SKM-1 treated with dmso at 0.1 percent for 144 hours (cell line): ENCODE measurements at regions not wholly inside any gene's neighbourhood (a gene's known extent, or its start where the extent isn't known, plus 50 kb on each side); places are given as distances from the start of the nearest gene placed in this dataset.
"Not testable (repeated sequence)": the region's sequence is repeated elsewhere in the genome, so short reads cannot be mapped to it uniquely, and the experiment has no call there.

ENCODE experiments used
- DNase-seq: peaks from one replicate; lab custom pipeline; 2025; ENCODE audit not compliant: unreplicated experiment; lab: John Stamatoyannopoulos, UW

DNA sequence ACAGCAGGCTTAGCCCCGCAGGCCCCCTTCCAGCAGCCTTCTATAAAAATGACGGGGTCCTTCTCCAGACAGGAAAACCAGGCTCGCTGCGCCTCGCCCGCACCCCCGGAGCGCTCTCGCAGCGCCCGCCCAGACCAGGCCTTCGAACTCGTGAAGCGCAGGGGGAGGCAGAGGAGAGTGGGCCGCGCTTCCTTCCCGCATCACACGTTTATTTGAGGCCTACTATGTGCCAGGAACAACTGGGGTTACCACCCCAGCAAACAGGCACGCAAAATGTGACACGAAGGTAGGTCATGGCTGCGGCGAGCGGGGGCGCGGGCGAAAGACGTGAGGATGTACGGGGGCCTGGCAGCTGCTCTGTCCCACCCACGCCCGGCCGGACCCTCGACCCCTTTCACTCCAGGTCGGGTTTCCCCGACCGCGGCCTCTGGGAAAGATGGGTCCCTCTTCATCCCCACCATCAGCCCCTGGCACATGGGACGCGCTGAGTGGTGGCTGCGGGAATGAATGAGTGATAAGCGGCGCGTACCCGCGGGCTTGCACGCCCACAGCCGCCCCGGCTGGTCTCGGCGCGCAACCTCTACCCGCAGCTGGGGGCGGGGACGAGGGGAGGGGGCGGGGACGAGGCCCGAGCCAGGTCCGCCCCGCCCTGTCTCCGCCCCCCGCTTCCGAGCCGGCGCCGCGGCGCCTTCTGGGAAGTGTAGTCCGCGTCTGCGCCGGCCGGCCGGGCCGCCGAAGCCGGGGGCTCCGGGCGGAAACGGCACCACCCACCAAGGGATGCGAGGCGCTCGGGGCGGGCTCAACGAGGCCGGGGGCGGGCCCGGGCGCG, 59.1 kb downstream of the ZNF467 start:
- peak; percentile 14 for DNase-seq

DNA sequence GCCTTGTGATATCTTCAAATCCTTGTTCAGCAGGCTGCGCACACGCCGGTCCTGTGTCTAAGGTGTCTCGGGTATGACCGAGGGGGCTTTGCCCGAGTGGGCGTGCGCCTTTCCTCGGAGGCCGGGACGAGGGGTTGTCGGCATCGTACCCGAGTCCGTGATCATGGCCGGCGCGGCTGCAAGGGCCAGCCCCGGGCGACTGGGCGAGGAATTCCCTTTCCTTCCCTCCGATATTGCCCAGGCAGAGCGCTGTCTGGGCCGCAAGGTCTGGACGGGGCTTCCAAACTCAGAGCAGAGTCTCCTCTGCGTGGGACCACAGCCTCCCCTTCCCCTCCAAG, 59.7 kb downstream of the ZNF467 start:
- DNase-seq: no peak

DNA sequence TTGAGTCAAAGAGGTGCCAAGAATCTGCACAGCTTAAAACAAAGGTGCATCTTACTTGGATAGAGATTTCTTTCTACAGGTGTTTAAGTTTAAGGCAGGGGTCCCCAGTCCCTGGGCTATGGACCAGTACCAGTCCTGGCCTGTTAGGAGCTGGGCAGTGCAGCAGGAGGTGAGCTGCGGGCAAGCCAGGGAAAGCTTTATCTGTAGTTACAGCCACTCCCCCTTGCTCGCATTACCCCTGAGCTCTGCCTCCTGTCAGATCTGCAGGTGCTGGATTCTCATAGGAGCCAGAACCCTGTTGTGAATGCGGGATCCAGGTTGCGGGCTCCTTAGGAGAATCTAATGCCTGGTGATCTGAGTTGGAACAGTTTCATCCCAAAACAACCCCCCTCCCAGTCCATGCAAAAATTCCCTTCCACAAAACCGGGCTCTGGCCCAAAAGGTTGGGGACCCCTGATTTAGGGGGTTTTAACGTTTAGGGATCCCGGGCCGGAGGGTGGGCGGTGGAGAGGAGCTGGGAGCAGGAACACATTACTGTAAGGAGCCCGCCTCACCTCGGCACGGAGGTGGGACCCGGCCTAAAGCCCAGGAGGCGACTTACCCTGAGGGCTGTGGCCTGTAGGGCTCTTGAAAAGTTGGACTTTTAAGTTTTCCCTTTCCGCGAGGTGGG, 60.2 kb downstream of the ZNF467 start:
- no peak for DNase-seq

DNA sequence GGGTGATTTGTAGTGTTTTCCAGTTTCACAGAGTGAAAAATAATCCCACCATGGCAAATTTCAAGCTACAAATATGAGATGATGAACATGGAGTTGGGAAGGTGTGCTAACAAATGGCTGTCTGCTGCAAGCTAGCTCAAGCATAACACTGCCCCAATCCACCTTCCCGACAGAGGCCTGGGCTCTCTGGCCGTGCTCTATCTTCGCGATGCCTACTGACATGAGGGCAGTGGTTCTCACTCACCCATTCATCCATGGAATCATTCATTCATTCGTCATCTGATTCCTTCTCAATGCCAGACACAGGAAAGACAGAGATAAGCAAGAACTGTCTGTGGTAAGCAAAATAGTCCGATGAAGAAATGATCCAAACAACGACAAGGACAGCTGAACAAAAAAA, 65.4 kb downstream of the ZNF467 start:
- DNase-seq: no peak

DNA sequence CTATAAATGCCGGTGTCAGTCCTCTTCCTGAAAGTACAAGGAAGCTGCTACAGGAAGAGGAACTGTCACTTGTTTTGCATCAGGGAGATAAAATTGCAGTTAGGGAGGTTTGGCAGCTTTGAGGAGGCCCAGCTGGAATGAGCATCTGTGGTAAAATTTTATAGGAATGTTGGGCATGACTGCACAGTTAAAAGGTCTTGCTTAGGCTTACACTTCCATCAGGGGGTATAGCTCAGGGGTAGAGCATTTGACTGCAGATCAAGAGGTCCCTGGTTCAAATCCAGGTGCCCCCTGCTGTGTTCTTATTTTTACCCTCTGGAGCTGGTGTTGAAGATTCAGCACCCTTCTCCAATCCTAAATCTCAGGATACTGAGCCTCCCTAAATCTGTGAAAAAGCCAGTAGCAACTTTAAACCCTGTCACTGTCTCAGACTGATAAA, 65.9 kb downstream of the ZNF467 start:
- no peak for DNase-seq

DNA sequence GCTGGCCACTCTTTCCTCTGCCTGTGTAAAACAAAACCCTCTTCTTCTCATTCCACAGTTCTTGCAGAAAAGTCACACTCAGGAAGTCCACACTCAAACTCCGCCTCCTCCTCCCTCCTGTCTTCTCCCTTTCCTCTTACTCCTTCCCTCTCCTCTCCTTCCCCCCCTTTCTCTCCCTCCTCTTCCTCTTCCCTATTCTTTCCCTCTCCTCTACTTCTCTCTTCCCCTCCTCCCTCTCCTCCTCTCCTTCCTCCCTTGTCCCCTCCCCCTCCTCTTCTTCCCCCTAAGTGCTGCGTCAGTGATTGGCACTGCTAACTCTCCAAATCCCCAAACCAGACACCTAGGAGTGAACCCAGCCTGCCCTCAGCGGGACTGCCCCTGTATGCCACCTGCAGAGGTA, 67.0 kb downstream of the ZNF467 start:
- DNase-seq: no peak

DNA sequence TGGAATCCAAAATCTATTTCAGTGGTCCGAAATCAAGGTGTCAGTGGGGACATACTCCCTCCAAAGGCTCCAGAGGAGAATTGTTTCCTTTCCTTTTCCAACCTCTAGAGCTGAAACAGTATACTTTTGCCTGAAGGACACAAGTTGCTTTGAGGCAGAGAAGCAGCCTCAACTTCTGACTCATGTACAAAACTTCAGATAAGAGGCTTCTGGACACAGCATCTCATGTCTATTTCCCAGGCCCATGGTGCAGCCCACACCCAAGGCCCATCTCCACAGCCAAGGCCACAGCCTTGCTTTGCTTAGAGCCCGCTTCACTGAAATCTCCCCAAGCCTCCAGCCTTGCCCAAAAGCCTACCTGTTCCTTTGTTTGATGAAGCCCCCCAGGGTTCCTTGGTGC, 68.9 kb downstream of the ZNF467 start:
- DNase-seq: no peak

DNA sequence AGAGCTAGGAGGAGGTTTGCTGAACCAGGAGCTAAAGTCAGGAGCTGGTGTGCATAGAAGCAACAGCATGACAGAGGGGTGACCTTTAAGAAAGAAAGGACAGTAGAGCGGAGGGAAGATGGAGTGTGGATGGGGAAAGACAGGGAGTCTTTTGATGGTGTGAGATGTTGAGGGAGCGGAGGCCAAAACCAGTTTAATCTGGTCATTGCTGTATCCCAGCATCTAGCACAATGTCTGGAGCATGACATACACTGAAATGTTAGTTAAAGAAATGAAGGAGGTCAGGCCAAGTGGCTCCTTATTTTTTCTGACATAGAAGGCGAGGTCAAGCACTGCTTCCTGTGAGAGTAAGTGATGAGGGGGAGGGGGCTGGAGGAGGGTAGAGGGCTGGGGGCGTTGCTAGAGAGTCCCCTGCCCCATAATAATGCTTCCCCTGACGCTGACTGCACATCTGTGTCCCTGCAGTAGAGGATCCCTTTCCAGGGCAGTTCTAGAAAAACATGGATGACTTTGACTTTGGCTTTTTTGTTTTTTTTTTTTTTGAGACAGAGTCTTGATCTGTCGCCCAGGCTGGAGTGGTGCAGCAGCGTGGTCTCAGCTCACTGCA, 70.2 kb downstream of the ZNF467 start:
- no peak for DNase-seq

DNA sequence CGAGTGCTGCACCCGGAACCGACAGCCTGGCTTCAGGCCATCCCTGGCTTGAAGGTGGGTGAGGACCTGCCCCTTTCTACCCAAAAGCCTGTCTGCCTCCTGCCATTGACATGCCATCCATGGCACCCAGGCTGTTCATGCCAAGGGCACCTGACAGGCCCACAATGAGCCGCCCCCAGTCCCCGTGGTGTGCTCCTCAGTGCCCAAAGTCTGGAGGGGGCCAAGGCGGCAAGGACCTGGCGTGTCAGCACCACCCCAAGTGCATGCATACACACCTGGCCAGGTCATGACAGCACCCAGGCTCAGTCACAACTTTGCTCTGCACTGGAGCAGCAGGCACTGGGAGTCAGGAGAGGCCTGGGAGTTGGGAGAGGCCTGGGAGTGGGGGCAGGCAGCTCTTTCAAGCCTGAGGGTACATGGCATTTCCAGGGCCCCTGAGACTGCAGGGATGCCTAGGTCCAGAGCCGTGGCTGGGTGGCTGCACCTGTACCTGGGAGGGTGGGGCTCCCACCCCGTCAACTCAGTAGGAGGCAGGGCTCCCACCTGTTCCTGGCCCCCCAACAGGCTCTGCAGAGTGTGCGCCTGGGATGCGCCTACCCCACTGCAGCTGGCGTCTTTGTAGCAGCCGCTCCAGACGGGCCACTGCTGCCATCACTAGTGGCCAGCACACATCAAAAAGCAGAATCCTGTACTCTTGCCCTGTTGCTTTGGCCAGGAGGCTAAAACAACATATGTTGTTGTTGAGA, 71.7 kb downstream of the ZNF467 start:
- no peak for DNase-seq

DNA sequence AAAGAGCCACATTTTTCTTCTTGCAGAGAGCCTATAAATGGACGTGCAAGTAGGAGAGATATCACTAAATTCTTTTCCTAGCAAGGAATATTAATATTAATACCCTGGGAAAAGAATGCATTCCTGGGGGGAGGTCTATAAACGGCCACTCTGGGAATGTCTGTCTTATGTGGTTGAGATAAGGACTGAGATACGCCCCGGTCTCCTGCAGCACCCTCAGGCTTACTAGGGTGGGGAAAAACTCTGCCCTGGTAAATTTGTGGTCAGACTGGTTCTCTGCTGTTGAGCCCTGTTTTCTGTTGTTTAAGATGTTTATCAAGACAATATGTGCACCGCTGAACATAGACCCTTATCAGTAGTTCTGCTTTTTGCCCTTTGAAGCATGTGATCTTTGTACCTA, 75.6 kb downstream of the ZNF467 start:
- DNase-seq: not testable (repeated sequence)

DNA sequence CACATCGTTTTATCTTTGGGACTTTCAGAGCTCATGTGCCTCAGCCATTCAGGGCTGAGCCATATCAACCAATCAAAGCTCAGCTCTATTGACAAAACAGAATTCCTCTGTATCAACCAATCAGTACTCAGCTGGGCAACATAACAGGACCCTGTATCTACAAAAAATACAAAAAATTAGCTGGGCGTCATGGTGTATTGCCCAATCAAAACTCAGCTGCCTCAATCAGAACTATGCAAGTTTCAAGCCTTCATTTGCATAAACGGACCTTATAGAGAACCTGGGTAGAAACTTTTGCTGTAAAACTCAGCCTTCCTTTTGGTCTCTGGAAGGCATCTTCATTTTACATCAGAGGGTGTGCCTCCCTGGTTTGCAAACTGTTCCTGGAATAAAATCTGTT, 77.1 kb downstream of the ZNF467 start:
- DNase-seq: no peak

DNA sequence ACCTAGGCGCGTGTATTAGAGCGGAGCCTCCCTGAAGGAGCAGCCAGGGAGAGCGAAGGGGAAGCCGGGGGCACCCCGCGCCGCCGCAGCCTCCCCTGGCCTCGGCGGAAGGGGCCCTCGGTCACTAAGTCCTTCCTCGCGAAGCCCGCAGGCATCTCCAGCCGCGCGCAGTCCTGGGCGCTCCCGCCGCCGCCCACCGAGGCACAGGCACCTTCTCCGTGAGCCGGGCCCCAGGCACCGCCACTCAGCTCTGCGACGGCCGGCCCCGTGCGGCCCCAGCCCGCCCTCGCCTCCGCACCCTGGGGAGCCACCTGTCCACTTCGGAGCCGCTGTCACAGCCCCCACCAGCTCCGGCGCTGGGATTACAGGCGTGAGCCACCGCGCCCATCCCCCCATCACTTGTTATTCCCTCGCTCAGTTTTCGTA, 80.8 kb downstream of the ZNF467 start:
- DNase-seq: no peak

DNA sequence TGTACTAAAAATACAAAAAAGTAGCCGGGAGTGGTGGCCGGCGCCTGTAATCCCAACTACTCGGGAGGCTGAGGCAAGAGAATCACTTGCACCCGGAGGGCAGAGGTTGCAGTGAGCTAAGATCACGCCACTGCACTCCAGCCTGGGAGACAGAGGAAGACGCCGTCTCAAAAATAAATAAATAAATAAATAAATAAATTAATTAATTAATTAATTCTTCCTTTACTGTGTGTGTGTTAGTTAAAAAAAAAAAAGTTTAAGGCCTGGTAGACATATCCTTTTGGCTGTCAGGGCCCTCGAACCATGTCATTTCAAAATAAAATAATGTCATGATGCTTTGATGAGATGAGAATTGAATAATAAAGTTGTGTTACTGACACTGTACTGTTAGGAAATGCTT, 81.3 kb downstream of the ZNF467 start:
- DNase-seq: no peak

DNA sequence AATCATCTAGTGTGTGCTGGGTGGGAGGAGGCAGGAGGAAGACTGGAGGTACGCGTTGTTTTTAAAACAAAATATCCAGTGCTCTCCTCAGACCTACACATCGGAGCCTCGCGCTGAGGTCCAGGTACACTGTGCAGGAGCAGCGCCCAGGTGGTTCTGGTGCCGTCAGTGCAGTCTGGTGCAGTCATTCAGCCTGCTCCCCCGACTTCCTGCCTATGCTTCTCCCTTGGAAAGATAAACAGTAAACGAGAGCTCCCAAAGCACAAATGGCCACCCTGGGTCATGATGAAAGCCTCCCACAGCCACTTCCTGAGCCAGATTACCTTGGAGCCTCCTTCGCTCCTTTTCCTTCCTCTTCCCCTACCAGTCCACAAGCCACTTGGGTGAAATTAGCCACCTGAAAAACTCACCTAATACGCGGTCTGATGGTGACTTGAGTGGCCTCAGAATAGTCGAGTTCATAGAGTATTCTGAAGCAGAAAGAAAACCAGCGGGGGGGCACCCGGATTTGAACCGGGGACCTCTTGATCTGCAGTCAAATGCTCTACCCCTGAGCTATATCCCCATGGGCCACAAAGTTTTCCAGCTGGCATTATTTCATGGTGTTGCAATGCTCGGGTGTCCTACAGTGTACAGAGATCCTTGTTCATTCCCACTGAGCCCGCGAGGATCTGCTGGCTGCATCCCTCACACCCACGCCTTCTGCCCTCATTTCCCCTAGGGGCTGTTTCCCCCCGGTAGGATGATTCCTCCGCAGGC, 82.5 kb downstream of the ZNF467 start:
- DNase-seq: peak; percentile 64

DNA sequence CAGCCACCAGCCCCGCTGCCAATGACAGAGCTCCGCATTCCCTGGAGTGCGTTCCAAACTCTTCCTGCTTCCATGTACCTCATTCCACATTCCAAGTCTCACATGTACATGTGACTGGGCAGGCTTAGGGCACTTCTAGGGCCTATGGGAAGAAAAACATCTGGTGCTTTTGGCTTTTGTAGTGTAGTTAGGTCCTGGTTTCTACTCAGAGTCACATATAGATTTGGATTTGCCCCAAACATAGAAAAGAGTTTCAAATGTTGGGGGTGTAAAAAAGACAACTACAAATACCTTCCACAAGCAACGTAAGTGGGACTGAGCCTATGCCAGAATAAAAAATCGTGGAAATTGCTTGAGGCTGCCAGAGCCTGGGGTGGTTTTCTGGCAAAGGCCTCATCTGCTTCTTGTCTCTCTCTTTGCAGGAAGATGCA, 84.1 kb downstream of the ZNF467 start:
- no peak for DNase-seq

DNA sequence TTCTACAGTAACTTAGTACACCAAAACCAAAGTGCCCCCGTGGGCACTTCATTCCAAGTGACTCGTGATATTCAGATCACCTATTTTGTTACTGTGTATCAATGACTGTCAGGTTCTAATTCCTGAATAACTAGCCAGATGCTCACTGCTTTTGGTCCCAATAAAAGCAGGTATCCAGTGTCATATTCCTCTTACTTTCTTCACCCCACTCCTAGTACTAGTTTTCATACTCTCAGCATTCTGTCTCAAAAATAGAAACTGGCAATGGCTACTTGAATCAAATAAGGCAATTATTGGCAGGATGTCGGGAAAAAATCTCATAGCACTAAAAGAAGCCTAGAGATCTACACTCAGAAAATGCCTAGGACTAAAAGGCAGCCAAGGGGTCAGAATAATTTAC, 84.6 kb downstream of the ZNF467 start:
- no peak for DNase-seq

DNA sequence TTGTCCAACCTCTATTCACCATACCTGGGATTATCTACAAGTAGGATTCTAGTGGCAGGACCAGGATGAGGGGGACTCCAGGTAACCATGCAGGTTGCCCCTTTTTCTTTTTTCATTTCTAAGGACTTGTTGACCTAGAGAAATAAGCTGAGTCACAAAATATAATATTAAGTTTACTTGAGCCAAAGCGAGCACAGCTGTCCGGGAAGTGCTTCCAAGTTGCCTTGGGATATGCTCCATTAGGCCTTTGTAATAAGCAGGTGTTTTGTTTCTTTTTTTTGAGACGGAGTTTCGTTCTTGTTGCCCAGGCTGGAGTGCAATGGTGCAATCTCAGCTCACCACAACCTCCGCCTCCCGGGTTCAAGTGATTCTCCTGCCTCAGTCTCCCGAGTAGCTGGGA, 85.6 kb downstream of the ZNF467 start:
- not testable (repeated sequence) for DNase-seq

DNA sequence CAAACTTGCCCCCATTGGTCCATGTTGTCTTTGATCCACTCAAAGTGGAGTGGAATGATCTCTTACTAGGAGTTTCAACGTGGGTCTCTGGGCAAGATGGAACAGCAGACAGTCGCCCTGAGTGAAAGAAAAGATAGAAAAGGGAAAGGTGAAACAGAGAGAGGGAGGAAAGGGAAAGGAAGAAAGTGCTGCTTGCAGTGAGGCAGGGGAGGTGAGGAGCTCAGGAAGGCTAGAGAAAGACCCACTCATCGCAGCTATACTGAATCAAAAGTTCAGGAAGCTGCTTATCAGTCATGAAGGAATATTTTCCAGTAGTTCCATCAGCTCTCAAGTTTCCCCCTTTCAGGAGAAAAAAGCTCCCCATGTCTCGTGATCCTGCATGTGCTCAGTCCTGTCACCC, 86.9 kb downstream of the ZNF467 start:
- DNase-seq: no peak

DNA sequence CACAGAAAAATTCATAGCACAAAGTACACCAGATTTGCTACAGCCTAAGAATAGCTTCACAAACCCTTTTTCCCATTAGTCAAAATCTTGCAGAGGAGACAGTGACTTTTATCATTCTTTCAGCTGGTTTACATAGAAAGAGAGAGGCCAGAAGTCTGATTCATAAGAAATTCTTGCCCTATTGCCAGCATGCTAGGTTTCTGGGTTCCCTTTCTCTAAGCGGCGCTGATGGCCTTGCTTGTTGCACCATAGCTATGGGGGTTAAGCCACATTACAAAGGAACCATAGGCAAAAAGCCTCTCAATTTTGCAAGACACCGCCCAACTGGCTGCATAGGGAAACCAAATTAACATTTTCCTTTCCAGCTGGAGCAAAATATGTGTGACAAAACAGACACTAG, 87.4 kb downstream of the ZNF467 start:
- peak; percentile 41 for DNase-seq

DNA sequence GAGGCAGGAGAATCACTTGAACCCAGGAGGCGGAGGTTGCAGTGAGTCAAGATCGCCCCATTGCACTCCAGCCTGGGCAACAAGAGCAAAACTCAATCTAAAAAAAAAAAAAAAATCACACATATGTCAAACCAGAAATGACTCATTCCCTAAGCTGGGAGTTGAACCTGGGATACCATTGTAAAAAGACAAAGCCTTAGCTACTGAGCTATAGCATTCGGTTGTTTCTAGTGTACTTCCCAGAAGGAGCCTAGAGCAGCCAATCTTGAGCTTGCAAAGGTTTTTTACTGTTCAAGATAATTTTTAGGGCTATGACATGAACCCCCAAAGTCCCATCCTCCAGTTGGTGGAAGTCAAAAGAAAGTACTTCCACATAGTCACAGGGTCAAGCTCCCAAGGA, 87.9 kb downstream of the ZNF467 start:
- DNase-seq: no peak

DNA sequence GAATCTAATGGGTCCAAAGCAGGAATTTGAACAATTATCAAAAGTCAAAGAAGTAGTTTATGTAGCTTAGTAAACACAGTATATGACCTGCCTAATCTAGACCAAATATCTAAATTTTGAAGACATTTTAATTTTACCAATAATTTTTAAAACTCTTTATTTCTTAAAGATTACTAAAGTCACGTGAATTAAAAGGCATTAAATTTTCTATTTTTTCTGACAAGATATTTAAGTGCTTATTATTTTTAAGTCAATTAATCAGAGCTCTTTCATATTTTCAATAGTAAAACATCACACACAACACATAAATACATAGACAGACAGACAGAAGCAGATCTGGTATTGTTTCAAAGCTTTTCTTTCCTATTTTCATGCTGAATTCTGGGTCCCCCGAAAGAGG, 89.5 kb downstream of the ZNF467 start:
- no peak for DNase-seq
